Esophagus squamous epithelium (tissue), 4 donors: ENCODE measurements at regions not wholly inside any gene's neighbourhood (a gene's known extent, or its start where the extent isn't known, plus 50 kb on each side); places are given as distances from the start of the nearest gene placed in this dataset.

Experiments
- POLR2A ChIP-seq, 4 donors: fragments of 450-650 bp; IDR thresholded peaks; one replicate each; pipeline ENCODE4 v1.6.1; 2017; ENCODE audit warnings: antibody characterized with exemption in 4 of 4, mild to moderate bottlenecking in 4 of 4, moderate library complexity in 3 of 4
- TF ChIP-seq, protein P1 (sequence below), 6 experiments: fragments of 450-650 bp in 4 of 6; fragments of 200-600 bp in 2 of 6; sonication (generic) in 2 of 6; IDR thresholded peaks; one replicate each; pipeline ENCODE4 v1.5.1; 2016 to 2019; ENCODE audit warnings: antibody characterized with exemption in 6 of 6, mild to moderate bottlenecking in 4 of 6, moderate library complexity in 4 of 6

DNA sequence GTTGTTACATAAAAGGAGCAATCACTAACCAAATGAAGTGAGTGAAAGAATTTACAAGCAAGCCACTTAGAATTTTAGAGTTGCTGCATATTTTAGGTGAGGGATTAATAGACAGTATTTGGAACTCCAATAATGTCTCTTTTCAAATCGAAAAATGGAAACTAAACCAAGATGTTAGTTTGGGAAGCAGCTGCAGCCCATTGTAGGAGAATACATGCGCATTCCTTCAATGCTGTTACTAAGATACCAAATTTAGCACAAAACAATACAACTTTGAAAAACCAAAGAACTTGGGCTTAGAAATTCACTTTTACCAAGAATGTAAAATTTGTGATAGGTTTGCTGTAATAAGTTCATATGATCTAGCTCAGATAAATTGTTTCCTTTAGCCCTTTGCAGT lies 411.8 kb upstream of the CDH6 start:
- TF ChIP-seq POLR2A (IDR thresholded peaks at IDR 0.05) = no peak
- TF ChIP-seq, protein P1, sequence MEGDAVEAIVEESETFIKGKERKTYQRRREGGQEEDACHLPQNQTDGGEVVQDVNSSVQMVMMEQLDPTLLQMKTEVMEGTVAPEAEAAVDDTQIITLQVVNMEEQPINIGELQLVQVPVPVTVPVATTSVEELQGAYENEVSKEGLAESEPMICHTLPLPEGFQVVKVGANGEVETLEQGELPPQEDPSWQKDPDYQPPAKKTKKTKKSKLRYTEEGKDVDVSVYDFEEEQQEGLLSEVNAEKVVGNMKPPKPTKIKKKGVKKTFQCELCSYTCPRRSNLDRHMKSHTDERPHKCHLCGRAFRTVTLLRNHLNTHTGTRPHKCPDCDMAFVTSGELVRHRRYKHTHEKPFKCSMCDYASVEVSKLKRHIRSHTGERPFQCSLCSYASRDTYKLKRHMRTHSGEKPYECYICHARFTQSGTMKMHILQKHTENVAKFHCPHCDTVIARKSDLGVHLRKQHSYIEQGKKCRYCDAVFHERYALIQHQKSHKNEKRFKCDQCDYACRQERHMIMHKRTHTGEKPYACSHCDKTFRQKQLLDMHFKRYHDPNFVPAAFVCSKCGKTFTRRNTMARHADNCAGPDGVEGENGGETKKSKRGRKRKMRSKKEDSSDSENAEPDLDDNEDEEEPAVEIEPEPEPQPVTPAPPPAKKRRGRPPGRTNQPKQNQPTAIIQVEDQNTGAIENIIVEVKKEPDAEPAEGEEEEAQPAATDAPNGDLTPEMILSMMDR (IDR thresholded peaks at IDR 0.05) = no peak
